Endodermal cell (in vitro differentiated cells): ENCODE measurements at regions not wholly inside any gene's neighbourhood (a gene's known extent, or its start where the extent isn't known, plus 50 kb on each side); places are given as distances from the start of the nearest gene placed in this dataset.
A peak's percentile ranks its signal among the peaks of the same experiment; 100 is the strongest.
"Not testable (repeated sequence)": the region's sequence is repeated elsewhere in the genome, so short reads cannot be mapped to it uniquely, and the experiment has no call there.

Experiments
- DNase-seq: peaks from one replicate; pipeline ENCODE4 v3.0.0-alpha.2; 2017
- H3K27ac ChIP-seq: 2 replicates; pipeline ENCODE4 v1.5.1; 2013; ENCODE audit warnings: mild to moderate bottlenecking, low read depth, low read length, moderate library complexity
- H3K27me3 ChIP-seq: 2 replicates; pipeline ENCODE4 v1.6.1; 2013; ENCODE audit warnings: mild to moderate bottlenecking, low read length, moderate library complexity; ENCODE audit not compliant: insufficient read depth, control insufficient read depth, poor library complexity, severe bottlenecking
- H3K36me3 ChIP-seq: 2 replicates; pipeline ENCODE4 v1.7.0; 2013; ENCODE audit warnings: mild to moderate bottlenecking, low read length, moderate library complexity; ENCODE audit not compliant: control insufficient read depth, insufficient read depth
- H3K4me1 ChIP-seq: one replicate; pipeline ENCODE4 v1.7.0; 2013; ENCODE audit warnings: low read length; ENCODE audit not compliant: control insufficient read depth, insufficient read depth
- H3K4me3 ChIP-seq: 2 replicates; pipeline ENCODE4 v1.5.1; 2013; ENCODE audit warnings: mild to moderate bottlenecking, low read length, moderate library complexity
- H3K9ac ChIP-seq: 2 replicates; pipeline ENCODE4 v1.6.1; 2013; ENCODE audit warnings: mild to moderate bottlenecking, low read length, moderate library complexity; ENCODE audit not compliant: poor library complexity, severe bottlenecking; ENCODE audit errors: extremely low read depth
- H3K9me3 ChIP-seq: 2 replicates; pipeline ENCODE4 v1.6.1; 2013; ENCODE audit warnings: mild to moderate bottlenecking, low read length, moderate library complexity; ENCODE audit not compliant: control insufficient read depth
- H3K27ac Mint-ChIP-seq: 2 replicates; pipeline ENCODE4 v1.8.0; 2020; ENCODE audit warnings: mixed read lengths
- H3K27me3 Mint-ChIP-seq: 2 replicates; pipeline ENCODE4 v1.8.0; 2021; ENCODE audit warnings: mild to moderate bottlenecking, mixed read lengths; ENCODE audit not compliant: insufficient read depth
- H3K36me3 Mint-ChIP-seq: 2 replicates; pipeline ENCODE4 v1.8.0; 2020; ENCODE audit warnings: low read depth, mixed read lengths
- H3K4me1 Mint-ChIP-seq: 2 replicates; pipeline ENCODE4 v1.8.0; 2020; ENCODE audit warnings: mixed read lengths
- H3K4me3 Mint-ChIP-seq: 2 replicates; pipeline ENCODE4 v1.8.0; 2020; ENCODE audit warnings: mild to moderate bottlenecking, moderate library complexity, mixed read lengths
- H3K9me3 Mint-ChIP-seq: 2 replicates; pipeline ENCODE4 v1.8.0; 2020; ENCODE audit warnings: mild to moderate bottlenecking, mixed read lengths
- WGBS, 2 experiments: methylation state at CpG; one replicate each; pipeline versions ENCODE4 v1.1.5 to v1.1.7; 2013; ENCODE audit warnings: missing lambda C conversion rate in 2 of 2, mixed read lengths in 1 of 2; ENCODE audit not compliant: insufficient coverage in 1 of 2, insufficient read length in 1 of 2; 5-methylcytosine and 5-hydroxymethylcytosine counted together
- TF ChIP-seq, protein P1 (sequence below): fragments of 200-600 bp; sonication (generic); conservative IDR thresholded peaks from 2 replicates; pipeline ENCODE4 v1.5.0; 2021; ENCODE audit warnings: antibody characterized with exemption, mild to moderate bottlenecking

DNA sequence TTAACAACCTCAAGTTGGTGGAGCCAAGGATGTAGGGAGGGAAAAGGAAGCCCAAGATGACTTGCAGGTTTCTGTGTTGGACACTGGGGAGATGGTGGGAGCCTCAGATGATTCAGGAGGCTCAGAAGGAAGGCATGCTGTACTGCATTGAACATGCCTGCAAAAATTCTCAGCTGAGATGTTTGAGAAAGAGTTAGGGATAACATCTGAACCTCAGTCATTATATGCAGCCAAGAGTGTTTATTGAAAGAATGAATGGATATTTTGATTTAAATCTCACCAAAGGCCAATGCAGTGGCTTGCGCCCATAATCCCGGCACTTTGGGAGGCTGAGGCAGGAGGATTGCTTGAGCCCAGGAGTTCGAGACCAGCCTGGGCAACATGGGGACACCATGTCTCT, 243.0 kb downstream of the MYCN start:
- H3K9me3 Mint-ChIP-seq, result no peaks in the 10 kb centered on the region
- H3K4me1 Mint-ChIP-seq, result peaks cover 33% of the 10 kb centered on the region
- 98 to 100% methylated on average over 3 of the region's 3 CpGs for whole genome bisulfite sequencing, 2 experiments
- Histone ChIP-seq H3K9ac (no peak overlapping the region), H3K4me3 (no peak overlapping the region), H3K4me1 (peaks cover 14% of the 10 kb centered on the region), H3K9me3 (no peaks in the 10 kb centered on the region), H3K27me3 (no peaks in the 10 kb centered on the region), H3K36me3 (no peaks in the 10 kb centered on the region), H3K27ac (no peak overlapping the region)
- no peak for DNase-seq
- TF ChIP-seq, protein P1, sequence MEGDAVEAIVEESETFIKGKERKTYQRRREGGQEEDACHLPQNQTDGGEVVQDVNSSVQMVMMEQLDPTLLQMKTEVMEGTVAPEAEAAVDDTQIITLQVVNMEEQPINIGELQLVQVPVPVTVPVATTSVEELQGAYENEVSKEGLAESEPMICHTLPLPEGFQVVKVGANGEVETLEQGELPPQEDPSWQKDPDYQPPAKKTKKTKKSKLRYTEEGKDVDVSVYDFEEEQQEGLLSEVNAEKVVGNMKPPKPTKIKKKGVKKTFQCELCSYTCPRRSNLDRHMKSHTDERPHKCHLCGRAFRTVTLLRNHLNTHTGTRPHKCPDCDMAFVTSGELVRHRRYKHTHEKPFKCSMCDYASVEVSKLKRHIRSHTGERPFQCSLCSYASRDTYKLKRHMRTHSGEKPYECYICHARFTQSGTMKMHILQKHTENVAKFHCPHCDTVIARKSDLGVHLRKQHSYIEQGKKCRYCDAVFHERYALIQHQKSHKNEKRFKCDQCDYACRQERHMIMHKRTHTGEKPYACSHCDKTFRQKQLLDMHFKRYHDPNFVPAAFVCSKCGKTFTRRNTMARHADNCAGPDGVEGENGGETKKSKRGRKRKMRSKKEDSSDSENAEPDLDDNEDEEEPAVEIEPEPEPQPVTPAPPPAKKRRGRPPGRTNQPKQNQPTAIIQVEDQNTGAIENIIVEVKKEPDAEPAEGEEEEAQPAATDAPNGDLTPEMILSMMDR, result no peak
- no peaks in the 10 kb centered on the region for H3K36me3 Mint-ChIP-seq
- H3K4me3 Mint-ChIP-seq, result no peak overlapping the region
- no peaks in the 10 kb centered on the region for H3K27me3 Mint-ChIP-seq
- H3K27ac Mint-ChIP-seq, result peak overlapping the region; percentile 39

DNA sequence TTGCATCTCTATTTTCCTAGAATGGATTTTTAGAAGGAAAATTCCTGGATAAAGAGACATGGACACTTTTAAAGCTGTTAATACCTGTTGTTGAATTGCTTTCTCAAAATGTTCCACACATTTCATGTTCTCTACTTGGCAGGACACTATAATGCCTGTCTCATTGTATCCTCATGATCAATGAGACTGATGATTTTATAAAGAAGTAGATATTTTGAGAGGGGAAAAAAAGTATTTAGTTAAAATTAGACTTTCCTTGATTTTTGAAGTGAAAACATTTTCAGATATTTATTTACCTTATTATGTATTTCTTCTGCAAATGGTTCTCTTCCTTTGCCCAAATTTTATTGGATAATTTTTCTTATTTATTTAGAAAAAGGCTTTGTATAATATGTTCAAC, 242.5 kb downstream of the MYCN start:
- Mint-ChIP-seq H3K9me3 (no peaks in the 10 kb centered on the region), H3K27me3 (no peaks in the 10 kb centered on the region), H3K4me3 (no peak overlapping the region), H3K27ac (no peak overlapping the region), H3K4me1 (peaks cover 29% of the 10 kb centered on the region), H3K36me3 (no peaks in the 10 kb centered on the region)
- H3K36me3 ChIP-seq, result no peaks in the 10 kb centered on the region
- H3K9me3 ChIP-seq, result no peaks in the 10 kb centered on the region
- H3K27ac ChIP-seq, result no peak overlapping the region
- no peak overlapping the region for H3K4me3 ChIP-seq
- TF ChIP-seq, protein P1, result no peak
- H3K27me3 ChIP-seq, result no peaks in the 10 kb centered on the region
- no peak for DNase-seq
- no peak overlapping the region for H3K9ac ChIP-seq
- H3K4me1 ChIP-seq, result peaks cover 9% of the 10 kb centered on the region

DNA sequence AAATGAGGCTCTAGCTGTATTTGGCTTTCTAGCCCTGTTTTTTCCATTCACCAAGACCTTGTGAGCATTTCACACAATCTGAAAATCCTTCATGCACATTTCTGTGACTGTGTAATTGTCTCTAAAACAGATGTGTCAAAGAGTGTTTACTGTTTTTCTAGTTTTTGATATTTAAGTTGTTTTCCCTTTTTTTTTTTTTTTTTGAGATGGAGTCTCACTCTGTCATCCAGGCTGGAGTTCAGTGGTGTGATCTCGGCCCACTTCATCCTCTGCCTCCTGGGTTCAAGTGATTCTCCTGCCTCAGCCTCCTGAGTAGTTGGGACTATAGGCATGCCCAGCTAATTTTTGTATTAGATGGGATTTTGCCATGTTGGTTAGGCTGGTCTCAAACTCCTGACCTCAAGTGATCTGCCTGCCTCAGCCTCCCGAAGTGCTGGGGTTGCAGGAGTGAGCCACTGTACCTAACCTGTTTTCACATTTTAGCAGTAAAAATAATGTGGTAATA, 242.0 kb downstream of the MYCN start:
- not testable (repeated sequence) for H3K9me3 ChIP-seq, H3K4me3 ChIP-seq, DNase-seq, H3K27me3 Mint-ChIP-seq, H3K4me3 Mint-ChIP-seq, H3K36me3 ChIP-seq, H3K9me3 Mint-ChIP-seq, H3K9ac ChIP-seq, H3K36me3 Mint-ChIP-seq, H3K4me1 ChIP-seq, H3K27ac Mint-ChIP-seq, H3K27me3 ChIP-seq, H3K27ac ChIP-seq
- WGBS, 2 experiments, result 98 to 100% methylated on average over 1 to 2 of the region's 2 CpGs
- peaks cover 26% of the 10 kb centered on the region for H3K4me1 Mint-ChIP-seq

DNA sequence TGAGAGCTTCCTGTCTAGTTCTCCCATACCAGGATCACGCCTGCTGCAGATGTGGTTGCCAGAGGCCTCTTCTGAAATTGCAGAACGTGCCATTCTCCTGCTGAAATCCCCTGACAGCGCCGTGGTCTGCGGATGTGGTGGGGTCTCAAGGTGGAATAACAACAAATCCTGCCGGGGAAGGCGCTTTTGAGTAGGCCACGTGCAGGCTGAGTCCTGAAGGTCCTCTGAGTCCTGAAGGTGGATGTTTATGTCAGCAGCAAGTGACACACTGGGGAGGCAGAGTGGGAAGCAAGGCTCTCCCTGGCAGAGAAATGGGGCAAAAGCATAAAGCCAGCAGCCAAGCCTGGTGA, 241.4 kb downstream of the MYCN start:
- DNase-seq, result no peak
- no peak overlapping the region for H3K4me3 ChIP-seq
- H3K36me3 Mint-ChIP-seq, result no peaks in the 10 kb centered on the region
- H3K9ac ChIP-seq, result no peak overlapping the region
- no peaks in the 10 kb centered on the region for H3K27me3 ChIP-seq
- TF ChIP-seq, protein P1, result no peak
- H3K27ac Mint-ChIP-seq, result no peak overlapping the region
- H3K4me1 ChIP-seq, result peaks cover 9% of the 10 kb centered on the region
- no peaks in the 10 kb centered on the region for H3K9me3 Mint-ChIP-seq
- 90 to 92% methylated on average over 5 to 8 of the region's 8 CpGs for WGBS, 2 experiments
- H3K36me3 ChIP-seq, result no peaks in the 10 kb centered on the region
- no peak overlapping the region for H3K27ac ChIP-seq
- H3K4me1 Mint-ChIP-seq, result peaks cover 21% of the 10 kb centered on the region
- H3K27me3 Mint-ChIP-seq, result no peaks in the 10 kb centered on the region
- no peaks in the 10 kb centered on the region for H3K9me3 ChIP-seq
- H3K4me3 Mint-ChIP-seq, result no peak overlapping the region
